MM.1S (cell line): ENCODE measurements at regions not wholly inside any gene's neighbourhood (a gene's known extent, or its start where the extent isn't known, plus 50 kb on each side); places are given as distances from the start of the nearest gene placed in this dataset.

Experiments
- EZH2 ChIP-seq: fragments of 300-600 bp; sonication (generic); optimal IDR thresholded peaks from 2 replicates; pipeline ENCODE3; 2017; ENCODE audit warnings: low read depth, mild to moderate bottlenecking, antibody characterized with exemption, low read length, mixed read lengths
- TF ChIP-seq, protein P1 (sequence below): fragments of 300-600 bp; sonication (generic); IDR thresholded peaks from 2 replicates; pipeline ENCODE4 v1.5.1; 2016; ENCODE audit warnings: antibody characterized with exemption, low read length, mixed read lengths

GRCh38 chr5:170178814-170179213, 54.0 kb upstream of the C5orf58 start:
- TF ChIP-seq, protein P1, sequence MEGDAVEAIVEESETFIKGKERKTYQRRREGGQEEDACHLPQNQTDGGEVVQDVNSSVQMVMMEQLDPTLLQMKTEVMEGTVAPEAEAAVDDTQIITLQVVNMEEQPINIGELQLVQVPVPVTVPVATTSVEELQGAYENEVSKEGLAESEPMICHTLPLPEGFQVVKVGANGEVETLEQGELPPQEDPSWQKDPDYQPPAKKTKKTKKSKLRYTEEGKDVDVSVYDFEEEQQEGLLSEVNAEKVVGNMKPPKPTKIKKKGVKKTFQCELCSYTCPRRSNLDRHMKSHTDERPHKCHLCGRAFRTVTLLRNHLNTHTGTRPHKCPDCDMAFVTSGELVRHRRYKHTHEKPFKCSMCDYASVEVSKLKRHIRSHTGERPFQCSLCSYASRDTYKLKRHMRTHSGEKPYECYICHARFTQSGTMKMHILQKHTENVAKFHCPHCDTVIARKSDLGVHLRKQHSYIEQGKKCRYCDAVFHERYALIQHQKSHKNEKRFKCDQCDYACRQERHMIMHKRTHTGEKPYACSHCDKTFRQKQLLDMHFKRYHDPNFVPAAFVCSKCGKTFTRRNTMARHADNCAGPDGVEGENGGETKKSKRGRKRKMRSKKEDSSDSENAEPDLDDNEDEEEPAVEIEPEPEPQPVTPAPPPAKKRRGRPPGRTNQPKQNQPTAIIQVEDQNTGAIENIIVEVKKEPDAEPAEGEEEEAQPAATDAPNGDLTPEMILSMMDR = no peak
- TF ChIP-seq EZH2 = no peak
